ENCODE measurements at regions not wholly inside any gene's neighbourhood (a gene's known extent, or its start where the extent isn't known, plus 50 kb on each side); places are given as distances from the start of the nearest gene placed in this dataset.
A peak's percentile ranks its signal among the peaks of the same experiment; 100 is the strongest.

GRCh38 chr2:223530811-223531210 is 71.3 kb downstream of the SCG2 start:
- no peak for DNase-seq

GRCh38 chr2:223532161-223532560 is 70.0 kb downstream of the SCG2 start:
- no peak for DNase-seq

GRCh38 chr2:223532712-223533111 is 69.4 kb downstream of the SCG2 start:
- no peak for DNase-seq

GRCh38 chr2:223536546-223536945 is 65.6 kb downstream of the SCG2 start:
- DNase-seq: no peak

- no peak for DNase-seq
Observed at GRCh38 chr2:223537115-223537514, 65.0 kb downstream of the SCG2 start.

GRCh38 chr2:223537651-223538601 is 64.2 kb downstream of the SCG2 start:
- DNase-seq: peak in 1 of 2 experiments; percentile 65

- DNase-seq: peak; percentile 87 to 94
Observed at GRCh38 chr2:223538920-223539440, 63.2 kb downstream of the SCG2 start.

- no peak for DNase-seq
Observed at GRCh38 chr2:223541546-223541945, 60.6 kb downstream of the SCG2 start.

GRCh38 chr2:223542501-223542900 is 59.7 kb downstream of the SCG2 start:
- DNase-seq: peak; percentile 49 to 76

GRCh38 chr2:223545406-223545805 is 56.8 kb downstream of the SCG2 start:
- DNase-seq: peak in 1 of 2 experiments; percentile 34

GRCh38 chr2:223545830-223546229 is 56.3 kb downstream of the SCG2 start:
- DNase-seq: peak; percentile 84
